Keratinocyte (primary cell): ENCODE measurements at regions not wholly inside any gene's neighbourhood (a gene's known extent, or its start where the extent isn't known, plus 50 kb on each side); places are given as distances from the start of the nearest gene placed in this dataset.

Experiments
- DNase-seq: peaks from one replicate; pipeline ENCODE4 v3.0.0-alpha.2; 2011; ENCODE audit warnings: low read depth, missing footprints, low spot score
- FAIRE-seq: peaks from 2 replicates; lab custom pipeline; 2011; peaks lifted over from hg19 to GRCh38; lab: Jason Lieb, UNC
- H2AFZ ChIP-seq: 2 replicates; pipeline ENCODE4 v1.6.0; 2012; ENCODE audit warnings: low read length, control low read depth, inconsistent platforms; ENCODE audit not compliant: control insufficient read depth
- H3K27ac ChIP-seq: 2 replicates; pipeline ENCODE4 v1.5.1; 2011; ENCODE audit warnings: low read length; ENCODE audit not compliant: control insufficient read depth, insufficient read depth
- H3K27me3 ChIP-seq: 3 replicates; pipeline ENCODE4 v1.6.0; 2011; ENCODE audit warnings: low read length; ENCODE audit not compliant: control insufficient read depth, insufficient read depth; ENCODE audit errors: extremely low read depth
- H3K36me3 ChIP-seq, 2 experiments: 2 replicates in 1 of 2; 3 replicates in 1 of 2; pipeline ENCODE4 v1.5.1; 2011; ENCODE audit warnings: low read length in 2 of 2, mild to moderate bottlenecking in 1 of 2; ENCODE audit not compliant: control insufficient read depth in 2 of 2, insufficient read depth in 2 of 2; ENCODE audit errors: extremely low read depth in 1 of 2
- H3K4me1 ChIP-seq: 3 replicates; pipeline ENCODE4 v1.5.1; 2011; ENCODE audit warnings: low read length; ENCODE audit not compliant: control insufficient read depth, insufficient read depth; ENCODE audit errors: extremely low read depth
- H3K4me2 ChIP-seq: 3 replicates; pipeline ENCODE4 v1.6.0; 2011; ENCODE audit warnings: low read depth, low read length; ENCODE audit not compliant: control insufficient read depth, insufficient read depth; ENCODE audit errors: extremely low read depth
- H3K4me3 ChIP-seq, 3 experiments: fragments of 200-600 bp in 1 of 3; sonication (generic) in 1 of 3; 2 replicates in 2 of 3; 3 replicates in 1 of 3; pipeline ENCODE4 v1.5.1; 2011 to 2016; ENCODE audit warnings: low read length in 3 of 3, mild to moderate bottlenecking in 3 of 3, control low read depth in 2 of 3, inconsistent platforms in 1 of 3, low read depth in 1 of 3, mixed read lengths in 1 of 3, mixed run types in 1 of 3, moderate library complexity in 1 of 3; ENCODE audit not compliant: control insufficient read depth in 2 of 3, insufficient read depth in 2 of 3; ENCODE audit errors: extremely low read depth in 1 of 3
- H3K79me2 ChIP-seq: 2 replicates; pipeline ENCODE4 v1.6.0; 2012; ENCODE audit warnings: low read length; ENCODE audit not compliant: control insufficient read depth, insufficient read depth
- H3K9ac ChIP-seq: 3 replicates; pipeline ENCODE4 v1.6.0; 2011; ENCODE audit warnings: low read length; ENCODE audit not compliant: control insufficient read depth, insufficient read depth; ENCODE audit errors: extremely low read depth
- H3K9me1 ChIP-seq: 3 replicates; pipeline ENCODE4 v1.6.0; 2011; ENCODE audit warnings: low read length; ENCODE audit not compliant: control insufficient read depth, insufficient read depth; ENCODE audit errors: extremely low read depth
- H3K9me3 ChIP-seq: 2 replicates; pipeline ENCODE4 v1.5.1; 2012; ENCODE audit warnings: low read depth, low read length; ENCODE audit not compliant: control insufficient read depth
- H4K20me1 ChIP-seq: 3 replicates; pipeline ENCODE4 v1.6.0; 2011; ENCODE audit warnings: low read length; ENCODE audit not compliant: control insufficient read depth, insufficient read depth; ENCODE audit errors: extremely low read depth
- EZH2 ChIP-seq: IDR thresholded peaks from one replicate; pipeline ENCODE4 v1.6.1; 2012; ENCODE audit warnings: inconsistent platforms, mild to moderate bottlenecking, low read length, moderate library complexity
- dilution Hi-C: fragments of 300-500 bp; cut with MboI; formaldehyde crosslinking; loops from one replicate; pipeline ENCODE4 v1.7.0; 2020; ENCODE audit warnings: low sequenced_read_pairs; ENCODE audit not compliant: extremely low pct_ligation_motif_present
- TF ChIP-seq, protein P1 (sequence below), 3 experiments: IDR thresholded peaks in 1 of 3; conservative IDR thresholded peaks in 1 of 3; optimal IDR thresholded peaks in 1 of 3; 2 replicates in 2 of 3; 3 replicates in 1 of 3; pipeline versions ENCODE3 to v1.5.1; 2011; ENCODE audit warnings: low read length in 3 of 3, mild to moderate bottlenecking in 3 of 3, moderate library complexity in 2 of 3, control low read depth in 1 of 3, inconsistent platforms in 1 of 3; ENCODE audit not compliant: insufficient read depth in 2 of 3; ENCODE audit errors: extremely low read depth in 1 of 3

DNA sequence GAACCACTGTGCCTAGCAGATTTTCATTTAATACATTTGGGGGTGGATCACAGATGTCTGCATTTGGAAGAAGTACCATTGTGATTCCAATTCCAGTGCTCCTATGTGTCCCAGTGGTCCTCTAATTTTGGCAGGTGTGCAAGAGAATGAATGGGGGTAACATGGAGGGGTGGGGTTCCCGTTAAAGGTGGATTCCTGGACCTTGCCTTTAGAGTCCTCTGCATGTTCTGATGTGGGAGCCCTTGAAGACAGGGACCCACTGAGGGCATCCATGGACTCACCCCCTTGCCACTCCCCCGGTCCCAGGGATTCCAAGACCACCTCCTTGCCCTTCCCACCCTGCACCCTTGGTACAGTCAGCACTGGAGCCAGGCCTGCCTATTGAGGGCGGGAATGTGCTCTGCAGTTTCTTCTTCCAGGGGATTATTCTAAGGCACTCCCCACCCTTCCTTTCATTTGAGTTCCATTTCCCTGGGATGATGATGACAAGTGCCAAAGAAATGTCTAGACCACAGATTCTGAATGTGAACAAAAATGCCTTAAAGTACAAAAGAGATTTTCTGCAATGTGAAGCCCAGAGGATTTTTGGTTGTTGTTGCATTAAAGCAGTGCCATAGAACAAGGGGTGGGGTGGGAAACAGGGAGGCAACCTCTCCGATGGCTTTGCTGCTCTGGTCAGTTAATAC is 119.4 kb upstream of the PTCH1 start:
- Histone ChIP-seq H2AFZ (no peak overlapping the region), H4K20me1 (no peaks in the 10 kb centered on the region), H3K9ac (no peak overlapping the region), H3K4me1 (no peaks in the 10 kb centered on the region), H3K79me2 (no peaks in the 10 kb centered on the region), H3K9me3 (no peaks in the 10 kb centered on the region), H3K4me3 (no peak overlapping the region), H3K36me3 (no peaks in the 10 kb centered on the region), H3K27ac (no peak overlapping the region), H3K27me3 (peaks cover 6% of the 10 kb centered on the region), H3K9me1 (no peaks in the 10 kb centered on the region), H3K4me2 (no peak overlapping the region)
- dilution Hi-C loops: no loop called here
- TF ChIP-seq, protein P1, sequence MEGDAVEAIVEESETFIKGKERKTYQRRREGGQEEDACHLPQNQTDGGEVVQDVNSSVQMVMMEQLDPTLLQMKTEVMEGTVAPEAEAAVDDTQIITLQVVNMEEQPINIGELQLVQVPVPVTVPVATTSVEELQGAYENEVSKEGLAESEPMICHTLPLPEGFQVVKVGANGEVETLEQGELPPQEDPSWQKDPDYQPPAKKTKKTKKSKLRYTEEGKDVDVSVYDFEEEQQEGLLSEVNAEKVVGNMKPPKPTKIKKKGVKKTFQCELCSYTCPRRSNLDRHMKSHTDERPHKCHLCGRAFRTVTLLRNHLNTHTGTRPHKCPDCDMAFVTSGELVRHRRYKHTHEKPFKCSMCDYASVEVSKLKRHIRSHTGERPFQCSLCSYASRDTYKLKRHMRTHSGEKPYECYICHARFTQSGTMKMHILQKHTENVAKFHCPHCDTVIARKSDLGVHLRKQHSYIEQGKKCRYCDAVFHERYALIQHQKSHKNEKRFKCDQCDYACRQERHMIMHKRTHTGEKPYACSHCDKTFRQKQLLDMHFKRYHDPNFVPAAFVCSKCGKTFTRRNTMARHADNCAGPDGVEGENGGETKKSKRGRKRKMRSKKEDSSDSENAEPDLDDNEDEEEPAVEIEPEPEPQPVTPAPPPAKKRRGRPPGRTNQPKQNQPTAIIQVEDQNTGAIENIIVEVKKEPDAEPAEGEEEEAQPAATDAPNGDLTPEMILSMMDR (optimal IDR thresholded peaks at IDR 0.05 in 1 of 3, IDR thresholded peaks at IDR 0.05 in 1 of 3, conservative IDR thresholded peaks at IDR 0.05 in 1 of 3; ENCODE audit: extremely low read depth in 1 of 3, insufficient read depth in 2 of 3, low read length in 3 of 3): no peak
- no peak for TF ChIP-seq EZH2
- DNase-seq (no peak), FAIRE-seq (no peak)

DNA sequence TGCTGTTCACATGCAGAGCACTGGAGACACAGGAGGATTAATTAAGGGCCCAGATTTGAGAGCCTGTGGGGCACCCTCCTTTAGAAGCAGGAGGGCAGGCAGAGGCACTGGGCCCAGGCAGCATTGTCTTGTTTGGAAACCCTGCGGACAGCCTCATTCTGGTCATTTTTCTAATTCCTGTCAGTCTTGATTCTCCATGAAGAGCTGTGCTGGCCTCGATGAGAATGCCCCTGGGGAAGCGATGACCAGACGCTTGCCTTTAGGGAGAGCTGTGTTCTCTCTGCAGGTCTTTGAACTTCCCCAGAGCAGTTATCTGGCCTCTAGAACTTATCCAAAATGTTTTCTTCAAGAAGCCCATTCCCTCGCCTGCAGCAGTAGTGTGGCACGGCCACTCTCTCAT is 117.8 kb upstream of the PTCH1 start:
- H3K79me2 ChIP-seq: no peaks in the 10 kb centered on the region
- dilution Hi-C loops: no loop called here
- H3K27ac ChIP-seq: no peak overlapping the region
- no peaks in the 10 kb centered on the region for H3K4me1 ChIP-seq
- no peaks in the 10 kb centered on the region for H4K20me1 ChIP-seq
- no peaks in the 10 kb centered on the region for H3K9me1 ChIP-seq
- no peak for FAIRE-seq
- no peak for DNase-seq
- no peak overlapping the region for H3K9ac ChIP-seq
- no peak overlapping the region for H3K4me2 ChIP-seq
- no peak overlapping the region for H2AFZ ChIP-seq
- TF ChIP-seq, protein P1 (optimal IDR thresholded peaks at IDR 0.05 in 1 of 3, IDR thresholded peaks at IDR 0.05 in 1 of 3, conservative IDR thresholded peaks at IDR 0.05 in 1 of 3; ENCODE audit: extremely low read depth in 1 of 3, insufficient read depth in 2 of 3, low read length in 3 of 3): no peak
- no peak for TF ChIP-seq EZH2
- no peak overlapping the region for H3K4me3 ChIP-seq
- H3K9me3 ChIP-seq: no peaks in the 10 kb centered on the region
- no peaks in the 10 kb centered on the region for H3K36me3 ChIP-seq
- H3K27me3 ChIP-seq: peaks cover 6% of the 10 kb centered on the region
